Amniotic epithelial cell (primary cell): ENCODE measurements at regions not wholly inside any gene's neighbourhood (a gene's known extent, or its start where the extent isn't known, plus 50 kb on each side); places are given as distances from the start of the nearest gene placed in this dataset.
"Not testable (repeated sequence)": the region's sequence is repeated elsewhere in the genome, so short reads cannot be mapped to it uniquely, and the experiment has no call there.

Experiments
- DNase-seq: peaks from one replicate; pipeline ENCODE4 v3.0.0-alpha.2; 2010; ENCODE audit warnings: low read depth

DNA sequence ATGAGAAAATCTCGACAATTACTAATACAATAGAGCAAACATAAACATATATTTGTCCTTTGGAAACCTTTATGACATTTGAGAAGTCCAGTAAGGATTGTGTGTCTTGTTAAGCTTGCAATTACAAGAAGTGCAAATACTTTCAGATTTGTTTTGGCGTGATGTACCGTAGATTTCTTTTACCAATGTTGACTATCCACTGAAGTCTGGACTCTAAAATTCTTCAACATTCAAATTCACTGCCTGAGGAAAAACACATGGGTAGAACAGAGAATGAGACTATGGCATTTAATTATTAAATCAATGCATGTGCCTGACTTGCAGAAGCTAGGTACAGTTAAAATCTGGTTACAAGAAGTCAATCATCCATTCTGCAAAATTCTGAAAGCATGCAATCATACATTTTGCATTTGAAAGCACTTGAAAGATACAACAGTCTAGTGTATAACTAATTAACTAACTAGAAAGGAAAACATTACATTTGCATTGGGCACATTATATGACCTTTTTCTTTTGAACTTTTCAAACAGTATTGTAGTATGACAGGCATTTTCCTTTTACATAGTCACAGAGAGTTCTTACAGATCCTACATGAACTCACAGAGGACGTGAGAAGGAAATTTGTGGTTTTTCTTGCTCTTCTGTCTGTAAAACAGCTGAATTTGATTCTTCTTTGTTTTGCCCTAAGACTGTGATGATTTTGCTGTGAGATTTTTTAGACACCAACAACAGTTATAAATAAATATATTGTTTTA, 511.1 kb upstream of the ADGRL4 start:
- no peak for DNase-seq

DNA sequence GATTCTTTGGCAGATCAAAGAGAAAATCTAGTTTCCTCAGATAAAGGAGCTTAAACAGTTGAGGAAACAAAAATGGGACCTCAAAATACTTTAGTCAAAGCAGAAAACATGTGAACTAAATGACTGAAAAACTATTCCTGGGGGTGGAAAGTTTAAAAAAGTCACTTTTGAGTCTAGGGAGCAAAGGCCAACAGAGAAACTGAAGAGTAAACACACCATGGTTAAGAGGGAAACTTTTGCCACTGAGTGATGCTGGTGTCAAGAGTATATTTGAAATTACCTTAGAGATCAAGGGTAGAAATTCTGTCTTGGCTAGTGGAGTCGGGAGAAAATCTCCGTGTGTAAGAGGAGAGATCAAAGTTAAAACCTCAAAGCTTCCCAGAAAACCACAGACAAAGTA, 501.2 kb upstream of the ADGRL4 start:
- DNase-seq: peak; percentile 8

GRCh38 chr1:79501153-79501552, 494.6 kb upstream of the ADGRL4 start:
- DNase-seq: peak; percentile 82

DNA sequence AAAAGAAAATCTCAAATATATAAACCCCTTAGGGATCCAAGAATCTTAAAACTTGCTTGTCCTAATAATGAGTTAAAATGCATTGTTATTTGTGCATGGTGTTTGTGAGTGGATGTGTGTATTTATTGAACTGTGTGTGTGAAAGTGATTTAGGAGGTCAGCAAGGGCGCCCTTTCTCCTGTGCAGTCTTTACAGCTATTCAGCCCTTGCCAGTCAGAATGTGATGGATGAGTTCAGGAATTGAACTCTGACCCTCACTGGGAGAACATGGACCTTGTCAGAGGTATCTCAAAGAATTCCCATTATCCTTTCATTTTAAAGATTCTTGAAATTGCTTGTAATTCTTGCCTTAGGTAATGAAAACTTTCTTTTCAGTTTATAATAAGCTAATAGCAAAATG, 493.0 kb upstream of the ADGRL4 start:
- no peak for DNase-seq

DNA sequence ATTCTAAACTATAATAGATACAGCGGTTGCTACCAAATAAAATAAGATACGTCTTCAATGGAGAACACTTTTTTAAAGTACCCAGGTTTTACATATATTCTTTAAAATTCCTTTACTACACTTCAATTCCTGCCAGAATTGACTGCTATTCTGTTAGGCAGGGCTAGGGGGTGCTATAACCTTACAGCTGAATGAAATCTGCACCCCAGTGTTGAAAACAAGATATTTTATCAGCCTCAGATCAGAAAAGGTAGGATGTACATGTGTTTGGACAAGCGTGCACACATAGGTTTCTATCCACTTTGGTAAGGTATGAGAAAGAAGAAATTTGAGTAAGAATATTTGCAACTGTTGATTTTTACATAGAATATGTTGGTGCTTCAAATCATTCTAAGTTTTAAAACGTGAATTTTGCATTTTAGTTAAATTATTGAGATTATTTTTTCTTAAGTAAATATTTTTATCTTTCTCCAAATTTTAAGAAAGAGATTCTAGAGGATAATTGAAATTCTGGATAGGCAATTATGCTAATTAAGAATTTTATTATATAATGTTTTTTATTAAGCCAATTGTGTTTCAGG, 490.8 kb upstream of the ADGRL4 start:
- peak; percentile 42 for DNase-seq

DNA sequence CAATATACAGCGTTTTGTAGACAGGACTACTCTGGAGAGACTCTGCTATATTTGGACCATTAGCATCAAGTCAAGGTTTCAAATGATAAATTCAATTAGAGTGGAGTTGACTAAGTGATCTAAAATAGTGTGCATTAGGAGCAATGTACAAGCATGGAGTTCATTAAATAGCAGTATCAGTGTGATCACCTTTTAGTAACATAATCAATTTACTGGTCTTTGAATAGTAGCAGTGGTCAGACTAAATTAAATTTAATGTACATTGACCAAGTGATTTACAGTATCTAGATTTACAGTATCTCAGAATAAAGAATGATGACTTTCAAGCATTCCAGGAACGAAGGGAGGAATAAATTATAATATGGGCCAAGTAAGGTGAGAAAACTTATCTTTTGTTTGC, 489.6 kb upstream of the ADGRL4 start:
- no peak for DNase-seq

- not testable (repeated sequence) for DNase-seq
Measured at GRCh38 chr1:79493702-79494101, 487.2 kb upstream of the ADGRL4 start.

DNA sequence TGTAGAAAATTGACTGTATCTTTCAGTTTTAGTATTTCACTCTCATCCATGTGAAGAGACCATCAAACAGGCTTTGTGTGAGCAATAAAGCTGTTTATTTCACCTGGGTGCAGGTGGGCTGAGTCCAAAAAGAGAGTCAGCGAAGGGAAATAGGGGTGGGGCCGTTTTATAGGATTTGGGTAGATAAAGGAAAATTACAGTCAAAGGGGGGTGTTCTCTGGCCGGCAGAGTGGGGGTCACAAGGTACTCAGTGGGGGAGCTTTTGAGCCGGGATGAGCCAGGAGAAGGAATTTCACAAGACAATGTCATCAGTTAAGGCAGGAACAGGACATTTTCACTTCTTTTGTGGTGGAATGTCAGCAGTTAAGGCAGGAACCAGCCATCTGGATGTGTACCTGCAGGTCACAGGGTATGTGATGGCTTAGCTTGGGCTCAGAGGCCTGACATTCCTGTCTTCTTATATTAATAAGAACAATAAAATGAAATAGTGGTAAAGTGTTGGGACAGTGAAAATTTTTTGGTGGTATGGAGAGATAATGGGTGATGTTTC, 482.1 kb upstream of the ADGRL4 start:
- not testable (repeated sequence) for DNase-seq

GRCh38 chr1:79478728-79479373, 472.3 kb upstream of the ADGRL4 start:
- DNase-seq: no peak

GRCh38 chr1:79478160-79478559, 471.6 kb upstream of the ADGRL4 start:
- DNase-seq: no peak

GRCh38 chr1:79472067-79472656, 465.6 kb upstream of the ADGRL4 start:
- DNase-seq: no peak

GRCh38 chr1:79469139-79469538, 462.6 kb upstream of the ADGRL4 start:
- DNase-seq: peak; percentile 16

GRCh38 chr1:79460773-79461436, 454.4 kb upstream of the ADGRL4 start:
- no peak for DNase-seq

DNA sequence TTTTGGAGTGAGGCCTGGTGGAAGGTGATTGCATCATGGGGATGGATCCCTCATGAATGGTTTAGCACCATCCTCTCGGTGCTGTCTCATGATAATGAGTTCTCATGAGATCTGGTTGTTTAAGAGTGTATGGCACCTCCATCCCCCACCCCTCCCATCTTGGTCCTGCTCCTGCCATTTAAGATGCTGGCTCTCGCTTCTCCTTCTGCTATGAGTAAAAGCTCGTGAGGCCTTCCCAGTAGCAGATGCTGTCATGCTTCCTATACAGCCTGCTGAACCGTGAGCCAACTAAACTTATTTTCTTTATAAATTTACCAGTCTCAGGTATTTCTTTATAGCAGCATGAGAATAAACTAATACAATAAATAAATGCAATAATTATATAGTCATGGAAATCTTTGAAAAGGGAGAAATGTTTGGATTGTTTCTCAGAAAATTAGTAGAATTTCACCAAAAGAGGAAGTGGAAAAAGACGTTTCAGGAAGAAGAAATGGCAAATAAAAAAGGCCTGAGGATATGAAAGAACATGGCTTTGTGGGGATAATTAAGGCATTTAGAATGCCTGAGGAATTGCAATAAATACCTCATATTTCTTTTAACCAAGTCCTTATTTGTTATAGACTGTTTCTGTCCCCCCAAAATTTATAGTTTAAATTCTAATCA, 451.2 kb upstream of the ADGRL4 start:
- DNase-seq: no peak

- DNase-seq: no peak
Measured at GRCh38 chr1:79448426-79448825, 441.9 kb upstream of the ADGRL4 start.

DNA sequence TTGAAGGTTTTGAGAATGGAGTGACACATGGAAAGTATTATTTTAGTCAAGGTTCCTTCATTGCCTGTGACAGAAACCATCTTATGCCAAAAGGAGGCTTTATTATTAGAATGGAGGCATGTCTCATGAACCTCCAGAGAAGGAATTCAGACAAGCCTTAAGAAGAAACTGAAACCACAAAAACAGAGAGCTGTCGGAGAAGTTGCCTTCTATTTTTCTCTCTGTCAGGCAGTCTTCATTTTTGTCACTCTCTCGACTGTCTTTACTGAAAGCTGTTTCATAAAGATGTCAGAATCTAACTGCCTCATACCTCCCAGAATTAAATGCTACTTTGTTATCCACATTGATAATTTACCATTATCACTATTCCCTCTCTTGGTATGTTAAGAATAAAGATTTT, 434.7 kb upstream of the ADGRL4 start:
- no peak for DNase-seq

GRCh38 chr1:79437540-79437939, 431.0 kb upstream of the ADGRL4 start:
- no peak for DNase-seq

- DNase-seq: no peak
Measured at GRCh38 chr1:79431340-79431739, 424.8 kb upstream of the ADGRL4 start.

- DNase-seq: no peak
Measured at GRCh38 chr1:79430437-79430836, 423.9 kb upstream of the ADGRL4 start.

DNA sequence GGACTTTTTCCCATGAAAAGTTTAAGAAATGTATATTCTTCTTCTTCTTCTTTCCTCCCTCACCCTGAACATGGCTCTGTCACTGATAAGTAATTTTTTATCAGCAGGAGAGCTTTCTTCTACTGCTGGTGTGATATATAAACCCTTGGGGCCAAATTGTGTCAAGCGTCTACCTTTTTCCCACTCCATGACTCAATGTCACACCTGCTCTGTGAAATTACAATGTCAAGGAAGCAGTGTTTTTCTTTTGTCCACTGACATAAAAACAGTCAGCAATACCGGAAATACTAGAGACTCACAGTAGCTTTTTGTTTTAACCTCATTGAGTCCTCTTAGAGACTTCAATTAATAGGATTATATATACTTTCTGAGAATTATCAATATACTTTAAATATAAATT, 416.2 kb upstream of the ADGRL4 start:
- no peak for DNase-seq

DNA sequence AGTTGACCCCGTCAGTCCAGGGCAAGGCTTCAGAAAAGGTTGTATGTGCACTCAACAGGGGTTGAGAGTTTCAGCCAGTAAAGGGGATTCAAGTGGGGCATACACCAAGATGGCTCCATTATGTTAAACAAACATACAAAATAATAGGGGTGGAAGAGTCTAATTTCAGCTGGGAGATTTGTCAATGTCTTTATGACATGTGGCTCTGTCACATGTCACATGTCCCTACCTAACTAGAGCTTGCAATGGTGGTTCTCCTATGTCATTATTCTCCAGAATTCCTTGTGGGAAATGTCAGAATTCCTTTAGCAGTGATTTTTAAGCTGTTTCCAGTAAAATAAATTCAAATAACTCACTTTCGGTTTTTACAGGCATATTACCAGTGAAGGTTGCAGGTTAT, 392.0 kb upstream of the ADGRL4 start:
- DNase-seq: no peak

- DNase-seq: no peak
Measured at GRCh38 chr1:79396901-79397300, 390.4 kb upstream of the ADGRL4 start.
